Kidney (tissue), 13 donors: ENCODE measurements at regions not wholly inside any gene's neighbourhood (a gene's known extent, or its start where the extent isn't known, plus 50 kb on each side); places are given as distances from the start of the nearest gene placed in this dataset.

Experiments used
- DNase-seq, 5 donors: peaks; one replicate each; pipeline ENCODE4 v3.0.0-alpha.2; 2013 to 2020
- FAIRE-seq: peaks from 2 replicates; lab custom pipeline; 2012; peaks lifted over from hg19 to GRCh38; lab: Jason Lieb, UNC
- H3K27ac ChIP-seq, 2 donors: one replicate each; pipeline ENCODE4 v1.7.0; 2013; ENCODE audit warnings: low read depth in 2 of 2, low read length in 2 of 2, inconsistent platforms in 1 of 2
- H3K27me3 ChIP-seq: one replicate; pipeline ENCODE4 v1.7.1; 2013; ENCODE audit warnings: low read length, inconsistent platforms; ENCODE audit not compliant: control insufficient read depth, insufficient read depth
- H3K36me3 ChIP-seq, 3 donors: one replicate each; pipeline versions ENCODE4 v1.7.0 to v1.7.1; 2013; ENCODE audit warnings: low read length in 3 of 3, control low read depth in 1 of 3, inconsistent platforms in 1 of 3; ENCODE audit not compliant: insufficient read depth in 3 of 3, control insufficient read depth in 2 of 3
- H3K4me1 ChIP-seq, 3 donors: one replicate each; pipeline versions ENCODE4 v1.7.0 to v1.7.1; 2013; ENCODE audit warnings: low read length in 3 of 3, inconsistent platforms in 1 of 3, low read depth in 1 of 3; ENCODE audit not compliant: control insufficient read depth in 2 of 3, insufficient read depth in 2 of 3
- H3K4me3 ChIP-seq, 3 donors: one replicate each; pipeline versions ENCODE4 v1.7.0 to v1.8.1; 2013; ENCODE audit warnings: low read length in 3 of 3, control low read depth in 1 of 3, inconsistent platforms in 1 of 3
- H3K9ac ChIP-seq, 3 donors: one replicate each; pipeline versions ENCODE4 v1.7.0 to v1.7.1; 2013; ENCODE audit warnings: low read length in 3 of 3, control low read depth in 1 of 3, inconsistent platforms in 1 of 3
- H3K9me3 ChIP-seq, 3 donors: one replicate each; pipeline versions ENCODE4 v1.7.0 to v1.7.1; 2013; ENCODE audit warnings: low read length in 3 of 3, control low read depth in 1 of 3, inconsistent platforms in 1 of 3; ENCODE audit not compliant: control insufficient read depth in 2 of 3, insufficient read depth in 1 of 3
- CTCF ChIP-seq: IDR thresholded peaks from 3 replicates; pipeline ENCODE4 v1.5.1; 2012; ENCODE audit warnings: mild to moderate bottlenecking, moderate library complexity, borderline replicate concordance; ENCODE audit not compliant: insufficient read depth; ENCODE audit errors: extremely low read depth
- intact Hi-C: fragments of 100-400 bp; cut with DNase I; formaldehyde crosslinking; loops from one replicate; pipeline ENCODE4 v1.11.1; 2022
- donor health status: control.
- donor health status: control.
- donor health status: control.
- donor health status: control.
- donor health status: control.
- donor health status: DM: yes; HTN: yes; CAD: no.
- donor health status: Normal renal cell carcinoma (clear cell type).

- DNase-seq, result no peak
- H3K9ac ChIP-seq, result no peak overlapping the region
- TF ChIP-seq CTCF, result no peak
- no peaks in the 10 kb centered on the region for H3K27me3 ChIP-seq
- no peak for FAIRE-seq
- intact Hi-C loops, result no loop called here
- no peaks in the 10 kb centered on the region for H3K36me3 ChIP-seq
- H3K27ac ChIP-seq, result no peak overlapping the region
- H3K4me1 ChIP-seq, result no peaks in the 10 kb centered on the region
- no peaks in the 10 kb centered on the region for H3K9me3 ChIP-seq
- no peak overlapping the region for H3K4me3 ChIP-seq
Measured at GRCh38 chr13:34307607-34308006, 489.7 kb downstream of the RFC3 start.

- no peak for FAIRE-seq
- H3K9me3 ChIP-seq, result no peaks in the 10 kb centered on the region
- H3K4me1 ChIP-seq, result no peaks in the 10 kb centered on the region
- TF ChIP-seq CTCF, result no peak
- H3K4me3 ChIP-seq, result no peak overlapping the region
- H3K36me3 ChIP-seq, result no peaks in the 10 kb centered on the region
- H3K27me3 ChIP-seq, result no peaks in the 10 kb centered on the region
- DNase-seq, result no peak
- H3K9ac ChIP-seq, result no peak overlapping the region
- H3K27ac ChIP-seq, result no peak overlapping the region
- intact Hi-C loops, result no loop called here
Measured at GRCh38 chr13:34308725-34309124, 490.8 kb downstream of the RFC3 start.

GRCh38 chr13:34310539-34310938 lies 492.6 kb downstream of the RFC3 start:
- DNase-seq (no peak), FAIRE-seq (no peak)
- intact Hi-C loops, result no loop called here
- Histone ChIP-seq H3K27me3 (no peaks in the 10 kb centered on the region), H3K4me1 (no peaks in the 10 kb centered on the region), H3K9me3 (no peaks in the 10 kb centered on the region), H3K27ac (no peak overlapping the region), H3K9ac (no peak overlapping the region), H3K4me3 (no peak overlapping the region), H3K36me3 (no peaks in the 10 kb centered on the region)
- TF ChIP-seq CTCF, result no peak

GRCh38 chr13:34311251-34311650 lies 493.3 kb downstream of the RFC3 start:
- Histone ChIP-seq H3K27me3 (no peaks in the 10 kb centered on the region), H3K9ac (no peak overlapping the region), H3K4me3 (no peak overlapping the region), H3K36me3 (no peaks in the 10 kb centered on the region), H3K27ac (no peak overlapping the region), H3K4me1 (no peaks in the 10 kb centered on the region), H3K9me3 (no peaks in the 10 kb centered on the region)
- no peak for TF ChIP-seq CTCF
- intact Hi-C loops, result no loop called here
- no peak for DNase-seq
- FAIRE-seq, result no peak
